HCT116 (cell line): ENCODE measurements at regions not wholly inside any gene's neighbourhood (a gene's known extent, or its start where the extent isn't known, plus 50 kb on each side); places are given as distances from the start of the nearest gene placed in this dataset.

ENCODE experiments used
- ATAC-seq: fragments of 200-7000 bp; cut with Tn5 transposase; 2 replicates; pipeline ENCODE4 v1.9.1; 2020; ENCODE audit warnings: mild to moderate bottlenecking, moderate library complexity
- BruUV-seq: library from RNA; stranded (reverse); fragments of 400-500 nt; replicated peaks from 2 replicates; lab custom pipeline; 2021; lab: Mats Ljungman, UMichigan
- CTCF ChIA-PET: fragments of 300-600 bp; sonication (Branson Sonifier 250); formaldehyde crosslinking; loops from one replicate; lab custom pipeline; 2021; ENCODE audit warnings: antibody characterized with exemption; lab: Charles Lee
- POLR2A ChIA-PET: fragments of 300-600, 350-600 bp; sonication (Branson Sonifier 250); formaldehyde crosslinking; loops from one replicate; lab custom pipeline; 2021; ENCODE audit warnings: antibody characterized with exemption; lab: Charles Lee
- RAD21 ChIA-PET, 2 experiments: fragments of 300-600 bp; sonication (Branson Sonifier 250); formaldehyde crosslinking; loops; one replicate each; lab custom pipeline; 2023; ENCODE audit warnings: low total read pairs in 2 of 2; ENCODE audit not compliant: uncharacterized antibody in 2 of 2, unreplicated experiment in 2 of 2, low non-redundant PET in 1 of 2; lab: Charles Lee
- DNase-seq: peaks from one replicate; pipeline ENCODE4 v3.0.0-alpha.2; 2010; ENCODE audit warnings: low read depth, low spot score
- H2AFZ ChIP-seq: fragments of 200-600 bp; shearing (Covaris generic), sonication (generic); 2 replicates; pipeline ENCODE4 v1.6.1; 2017; ENCODE audit warnings: low read depth, mixed run types, mixed read lengths, antibody characterized with exemption, low read length; ENCODE audit not compliant: poor library complexity, severe bottlenecking
- H3K27ac ChIP-seq: 2 replicates; pipeline ENCODE4 v1.5.1; 2012; ENCODE audit warnings: low read depth, low read length
- H3K27me3 ChIP-seq: fragments of 200-600 bp; sonication (generic); 2 replicates; pipeline ENCODE4 v1.6.1; 2016; ENCODE audit warnings: mixed run types, low read length, mixed read lengths; ENCODE audit not compliant: insufficient read depth
- H3K36me3 ChIP-seq, 2 experiments: fragments of 200-500 bp in 1 of 2; fragments of 200-600 bp in 1 of 2; sonication (Bioruptor generic) in 1 of 2; sonication (generic) in 1 of 2; 2 replicates each; pipeline versions ENCODE4 v1.5.1 to v1.6.1; 2014 to 2016; ENCODE audit warnings: low read length in 2 of 2, inconsistent platforms in 1 of 2, mixed read lengths in 1 of 2, mixed run types in 1 of 2; ENCODE audit not compliant: insufficient read depth in 2 of 2, control insufficient read depth in 1 of 2
- H3K4me1 ChIP-seq, 2 experiments: fragments of 200-600 bp in 1 of 2; sonication (generic) in 1 of 2; 2 replicates each; pipeline versions ENCODE4 v1.5.1 to v1.6.1; 2012 to 2017; ENCODE audit warnings: low read length in 2 of 2, inconsistent platforms in 1 of 2, mild to moderate bottlenecking in 1 of 2, mixed read lengths in 1 of 2, mixed run types in 1 of 2, moderate library complexity in 1 of 2; ENCODE audit not compliant: insufficient read depth in 2 of 2, control insufficient read depth in 1 of 2
- H3K4me2 ChIP-seq: fragments of 200-600 bp; sonication (generic); 2 replicates; pipeline ENCODE4 v1.6.1; 2017; ENCODE audit warnings: mixed run types, low read length, mixed read lengths
- H3K4me3 ChIP-seq, 2 experiments: fragments of 200-600 bp in 1 of 2; sonication (generic) in 1 of 2; replicated peaks in 1 of 2; 2 replicates each; pipeline ENCODE4 v1.5.1; 2011 to 2016; ENCODE audit warnings: low read length in 2 of 2, control low read depth in 1 of 2, low read depth in 1 of 2, mild to moderate bottlenecking in 1 of 2, mixed read lengths in 1 of 2, mixed run types in 1 of 2
- H3K79me2 ChIP-seq: fragments of 200-600 bp; sonication (generic); 2 replicates; pipeline ENCODE4 v1.6.1; 2017; ENCODE audit warnings: mild to moderate bottlenecking, mixed run types, low read length, moderate library complexity, mixed read lengths; ENCODE audit not compliant: insufficient read depth
- H3K9ac ChIP-seq: fragments of 200-600 bp; sonication (generic); 2 replicates; pipeline ENCODE4 v1.6.1; 2016; ENCODE audit warnings: low read length, mixed read lengths
- H3K9me2 ChIP-seq: fragments of 200-600 bp; sonication (generic), shearing (Covaris generic); 2 replicates; pipeline ENCODE4 v1.6.1; 2017; ENCODE audit warnings: mixed run types, mild to moderate bottlenecking, moderate library complexity; ENCODE audit not compliant: insufficient read depth
- H3K9me3 ChIP-seq, 2 experiments: fragments of 200-500 bp in 1 of 2; fragments of 200-600 bp in 1 of 2; sonication (Bioruptor generic) in 1 of 2; sonication (generic) in 1 of 2; 2 replicates each; pipeline ENCODE4 v1.6.1; 2014 to 2017; ENCODE audit warnings: low read length in 2 of 2, mixed read lengths in 2 of 2, inconsistent platforms in 1 of 2, low read depth in 1 of 2, mild to moderate bottlenecking in 1 of 2, mixed run types in 1 of 2, moderate library complexity in 1 of 2; ENCODE audit not compliant: control insufficient read depth in 1 of 2, insufficient read depth in 1 of 2
- H4K20me1 ChIP-seq: fragments of 200-600 bp; sonication (generic), shearing (Covaris generic); 2 replicates; pipeline ENCODE4 v1.6.1; 2017; ENCODE audit warnings: mixed run types, mild to moderate bottlenecking, moderate library complexity; ENCODE audit not compliant: insufficient read depth
- ATF3 ChIP-seq: IDR thresholded peaks from 2 replicates; pipeline ENCODE4 v1.6.1; 2012
- CBX3 ChIP-seq: IDR thresholded peaks from 2 replicates; pipeline ENCODE4 v1.6.1; 2012; ENCODE audit warnings: low read depth
- CEBPB ChIP-seq: IDR thresholded peaks from 2 replicates; pipeline ENCODE4 v1.6.1; 2012; ENCODE audit warnings: low read depth
- CTCF ChIP-seq, 3 experiments: fragments of 200-600 bp in 1 of 3; sonication (generic) in 1 of 3; IDR thresholded peaks in 2 of 3; conservative IDR thresholded peaks in 1 of 3; 2 replicates each; pipeline ENCODE4 v1.5.1; 2012 to 2017; ENCODE audit warnings: low read depth in 2 of 3, low read length in 2 of 3, antibody characterized with exemption in 1 of 3, borderline replicate concordance in 1 of 3, control low read depth in 1 of 3, mild to moderate bottlenecking in 1 of 3, mixed read lengths in 1 of 3, mixed run types in 1 of 3, moderate library complexity in 1 of 3; ENCODE audit not compliant: insufficient read depth in 1 of 3
- EGR1 ChIP-seq: IDR thresholded peaks from 2 replicates; pipeline ENCODE4 v1.6.1; 2012; ENCODE audit warnings: low read depth
- ELF1 ChIP-seq: IDR thresholded peaks from 2 replicates; pipeline ENCODE4 v1.6.1; 2012; ENCODE audit warnings: low read depth, borderline replicate concordance
- EZH2 ChIP-seq: fragments of 200-600 bp; sonication (generic); IDR thresholded peaks from 2 replicates; pipeline ENCODE4 v1.6.1; 2017; ENCODE audit warnings: antibody characterized with exemption, mixed run types
- EZH2phosphoT487 ChIP-seq: fragments of 200-600 bp; IDR thresholded peaks from 2 replicates; pipeline ENCODE4 v1.6.1; 2018; ENCODE audit warnings: antibody characterized with exemption, borderline replicate concordance
- JUND ChIP-seq: IDR thresholded peaks from 2 replicates; pipeline ENCODE4 v1.6.1; 2012
- POLR2A ChIP-seq: IDR thresholded peaks from 2 replicates; pipeline ENCODE4 v1.7.0; 2011; ENCODE audit warnings: borderline replicate concordance; ENCODE audit not compliant: insufficient read depth, insufficient read length; ENCODE audit errors: extremely low read depth
- RAD21 ChIP-seq: IDR thresholded peaks from 2 replicates; pipeline ENCODE4 v1.6.1; 2012; ENCODE audit warnings: low read depth, mild to moderate bottlenecking
- REST ChIP-seq: IDR thresholded peaks from 2 replicates; pipeline ENCODE4 v1.6.1; 2012; ENCODE audit warnings: low read depth
- SIN3A ChIP-seq: IDR thresholded peaks from 2 replicates; pipeline ENCODE4 v1.6.1; 2012; ENCODE audit warnings: low read depth
- SP1 ChIP-seq: IDR thresholded peaks from 2 replicates; pipeline ENCODE4 v1.6.1; 2012; ENCODE audit warnings: low read depth
- TCF7L2 ChIP-seq: IDR thresholded peaks from 2 replicates; pipeline ENCODE4 v1.7.0; 2011; ENCODE audit warnings: borderline replicate concordance, inconsistent platforms; ENCODE audit not compliant: insufficient read depth, insufficient read length; ENCODE audit errors: extremely low read depth
- YY1 ChIP-seq: IDR thresholded peaks from 2 replicates; pipeline ENCODE4 v1.6.1; 2011; ENCODE audit warnings: low read length, low read depth, moderate library complexity, mild to moderate bottlenecking; ENCODE audit not compliant: insufficient replicate concordance; ENCODE audit errors: extremely low read depth
- ZNF274 ChIP-seq: fragments of 200-500 bp; sonication (Bioruptor generic); IDR thresholded peaks from 2 replicates; pipeline ENCODE4 v1.6.1; 2014; ENCODE audit warnings: mild to moderate bottlenecking, low read depth, low read length, inconsistent platforms
- intact Hi-C: fragments of 100-400 bp; cut with micrococcal nuclease; formaldehyde crosslinking; loops from 2 replicates; pipeline ENCODE4 v1.10.0; 2022

DNA sequence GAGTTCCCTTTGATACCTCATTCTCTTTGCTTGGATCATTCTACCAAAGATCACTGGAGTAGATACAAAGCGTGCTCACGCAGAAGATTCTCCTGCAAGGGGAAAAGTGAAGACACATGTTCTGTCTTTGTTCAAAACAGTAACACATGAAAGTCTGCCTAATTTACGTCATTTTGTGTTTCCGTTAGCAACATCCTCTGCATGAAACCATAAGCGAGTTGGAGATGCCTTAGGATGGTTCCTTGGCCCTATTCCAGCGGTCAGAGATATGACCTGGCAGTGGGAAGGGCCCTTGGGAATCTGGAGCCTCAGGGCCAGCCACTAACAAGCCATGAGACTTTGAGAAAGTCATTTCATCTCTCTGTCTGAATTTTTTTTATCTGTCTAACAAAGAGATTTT lies 180.9 kb upstream of the TWIST2 start:
- Histone ChIP-seq H3K27me3 (no peaks in the 10 kb centered on the region), H3K4me1 (no peaks in the 10 kb centered on the region), H3K79me2 (no peaks in the 10 kb centered on the region), H3K36me3 (no peaks in the 10 kb centered on the region), H3K4me2 (no peak overlapping the region), H3K9ac (no peak overlapping the region), H3K9me2 (no peaks in the 10 kb centered on the region), H3K4me3 (no peak overlapping the region), H4K20me1 (no peaks in the 10 kb centered on the region), H3K27ac (no peak overlapping the region), H3K9me3 (peaks cover 0 to under 1% of the 10 kb centered on the region in 2 experiments; a peak in 1 of 4 replicates), H2AFZ (no peak overlapping the region)
- no peak for TF ChIP-seq ATF3
- no peak for TF ChIP-seq CEBPB
- TF ChIP-seq ELF1: no peak
- TF ChIP-seq YY1: no peak
- TF ChIP-seq ZNF274: no peak
- TF ChIP-seq EZH2: no peak
- TF ChIP-seq CBX3: no peak
- TF ChIP-seq RAD21: no peak
- TF ChIP-seq POLR2A: no peak
- TF ChIP-seq EGR1: no peak
- TF ChIP-seq REST: no peak
- no peak for TF ChIP-seq CTCF (IDR thresholded peaks at IDR 0.05 in 2 of 3, conservative IDR thresholded peaks at IDR 0.05 in 1 of 3; ENCODE audit: borderline replicate concordance in 1 of 3, insufficient read depth in 1 of 3, low read depth in 2 of 3, low read length in 2 of 3)
- TF ChIP-seq SP1: no peak
- TF ChIP-seq SIN3A: no peak
- no peak for TF ChIP-seq TCF7L2
- no peak for TF ChIP-seq JUND
- TF ChIP-seq EZH2phosphoT487: no peak
- ChIA-PET CTCF (no interaction called here), POLR2A (no interaction called here), RAD21 (no interaction called here)
- intact Hi-C loops: no loop called here
- ATAC-seq (no peak), DNase-seq (no peak)
- no TSS peak for BruUV-seq
